ENCODE measurements at regions not wholly inside any gene's neighbourhood (a gene's known extent, or its start where the extent isn't known, plus 50 kb on each side); places are given as distances from the start of the nearest gene placed in this dataset.

DNA sequence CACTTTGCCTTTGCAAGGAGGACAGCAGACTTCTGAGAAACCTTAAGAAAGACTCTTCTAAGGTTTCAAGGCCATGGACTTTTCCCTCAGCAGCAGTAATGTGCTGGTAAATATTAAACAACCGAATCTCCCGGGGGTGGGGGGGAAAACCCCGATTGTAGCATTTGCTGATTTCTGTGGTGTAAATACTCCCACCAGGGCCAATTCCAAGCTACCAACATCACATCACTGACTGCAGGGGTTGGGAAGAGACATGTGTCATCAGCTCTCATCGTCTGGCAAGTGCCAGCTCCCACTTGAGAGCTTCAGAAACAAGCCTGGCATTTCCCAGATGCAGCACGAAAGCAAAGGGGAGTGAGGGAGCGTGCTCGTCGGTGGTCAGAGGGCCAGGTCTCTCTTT lies 101.2 kb downstream of the BCOR start:
- TF ChIP-seq, protein P1, sequence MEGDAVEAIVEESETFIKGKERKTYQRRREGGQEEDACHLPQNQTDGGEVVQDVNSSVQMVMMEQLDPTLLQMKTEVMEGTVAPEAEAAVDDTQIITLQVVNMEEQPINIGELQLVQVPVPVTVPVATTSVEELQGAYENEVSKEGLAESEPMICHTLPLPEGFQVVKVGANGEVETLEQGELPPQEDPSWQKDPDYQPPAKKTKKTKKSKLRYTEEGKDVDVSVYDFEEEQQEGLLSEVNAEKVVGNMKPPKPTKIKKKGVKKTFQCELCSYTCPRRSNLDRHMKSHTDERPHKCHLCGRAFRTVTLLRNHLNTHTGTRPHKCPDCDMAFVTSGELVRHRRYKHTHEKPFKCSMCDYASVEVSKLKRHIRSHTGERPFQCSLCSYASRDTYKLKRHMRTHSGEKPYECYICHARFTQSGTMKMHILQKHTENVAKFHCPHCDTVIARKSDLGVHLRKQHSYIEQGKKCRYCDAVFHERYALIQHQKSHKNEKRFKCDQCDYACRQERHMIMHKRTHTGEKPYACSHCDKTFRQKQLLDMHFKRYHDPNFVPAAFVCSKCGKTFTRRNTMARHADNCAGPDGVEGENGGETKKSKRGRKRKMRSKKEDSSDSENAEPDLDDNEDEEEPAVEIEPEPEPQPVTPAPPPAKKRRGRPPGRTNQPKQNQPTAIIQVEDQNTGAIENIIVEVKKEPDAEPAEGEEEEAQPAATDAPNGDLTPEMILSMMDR (IDR thresholded peaks at IDR 0.05; ENCODE audit: low read depth, low read length), result no peak
- DNase-seq (ENCODE audit: low read depth in 2 of 2), result no peak
- H3K4me3 ChIP-seq (replicated peaks in 1 of 2; ENCODE audit: low read depth in 2 of 2, low read length in 2 of 2), result no peak overlapping the region

DNA sequence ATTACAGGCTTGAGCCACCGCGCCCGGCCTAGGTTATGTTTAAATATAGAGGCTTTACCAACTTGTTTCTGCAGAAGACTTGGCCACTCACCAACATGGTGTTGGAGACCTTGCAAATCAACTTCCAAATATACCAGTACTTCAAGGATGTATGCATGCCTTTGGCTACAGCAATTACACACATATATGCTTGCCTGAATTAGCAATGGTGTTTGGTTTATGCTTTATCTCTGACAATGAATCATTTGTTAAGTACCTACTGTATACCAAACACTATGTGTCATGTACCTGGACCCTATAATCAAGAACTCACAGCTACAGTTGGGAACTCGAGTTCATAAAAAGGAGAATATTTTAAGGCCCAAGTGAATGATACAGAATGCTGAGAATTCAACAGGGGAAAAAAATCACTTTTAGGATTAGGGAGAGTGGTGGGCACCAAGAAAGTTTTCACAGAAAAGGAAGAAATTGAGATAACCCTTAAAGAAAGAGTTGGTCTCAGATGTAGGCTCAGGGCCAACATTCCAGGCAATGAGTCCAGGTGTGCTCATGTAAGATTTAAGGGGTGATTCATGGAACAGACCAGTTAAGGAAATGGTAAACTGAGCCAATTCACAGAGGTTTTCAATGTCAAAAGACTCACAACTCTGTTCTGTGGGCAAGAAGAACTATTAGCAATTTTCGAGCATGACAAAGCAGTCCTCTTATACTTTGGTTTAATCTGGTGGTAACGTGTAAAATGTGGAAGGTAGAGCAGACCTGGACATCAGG lies 98.9 kb downstream of the BCOR start:
- TF ChIP-seq, protein P1 (IDR thresholded peaks at IDR 0.05; ENCODE audit: low read depth, low read length), result no peak
- H3K4me3 ChIP-seq (replicated peaks in 1 of 2; ENCODE audit: low read depth in 2 of 2, low read length in 2 of 2), result no peak overlapping the region
- no peak for DNase-seq (ENCODE audit: low read depth in 2 of 2)

All from cardiac fibroblast (primary cell).